Fibroblast of lung (primary cell): ENCODE measurements at regions not wholly inside any gene's neighbourhood (a gene's known extent, or its start where the extent isn't known, plus 50 kb on each side); places are given as distances from the start of the nearest gene placed in this dataset.

Source experiments
- CTCF ChIP-seq, 2 donors: IDR thresholded peaks in 1 of 2; conservative IDR thresholded peaks in 1 of 2; 1 replicate in 1 of 2; 2 replicates in 1 of 2; pipeline ENCODE4 v1.5.1; 2011 to 2012; ENCODE audit warnings: low read length in 2 of 2, control low read depth in 1 of 2, inconsistent platforms in 1 of 2, low read depth in 1 of 2, mild to moderate bottlenecking in 1 of 2
- EZH2 ChIP-seq: IDR thresholded peaks from 2 replicates; pipeline ENCODE4 v1.5.1; 2012; ENCODE audit warnings: low read length, control low read depth, mild to moderate bottlenecking; ENCODE audit errors: missing control alignments

GRCh38 chr14:48672506-48672905 is 913.7 kb downstream of the RPS29 start:
- TF ChIP-seq CTCF (conservative IDR thresholded peaks at IDR 0.05 in 1 of 2, IDR thresholded peaks at IDR 0.05 in 1 of 2; ENCODE audit: low read depth in 1 of 2, low read length in 2 of 2) (no peak), EZH2 (no peak)
